ENCODE measurements at regions not wholly inside any gene's neighbourhood (a gene's known extent, or its start where the extent isn't known, plus 50 kb on each side); places are given as distances from the start of the nearest gene placed in this dataset.
"Not testable (repeated sequence)": the region's sequence is repeated elsewhere in the genome, so short reads cannot be mapped to it uniquely, and the experiment has no call there.

GRCh38 chr3:177792311-177793030 is 595.2 kb upstream of the TBL1XR1 start:
- no peaks in the 10 kb centered on the region for H3K9me3 ChIP-seq (ENCODE audit: low read length)
- H3K36me3 ChIP-seq (ENCODE audit: insufficient read depth, low read length) = no peaks in the 10 kb centered on the region
- Mint-ChIP-seq H3K4me1 (peaks cover 2 to 8% (median 6%) of the 10 kb centered on the region in 3 donors), H3K36me3 (no peaks in the 10 kb centered on the region), H3K27me3 (no peaks in the 10 kb centered on the region), H3K9me3 (no peaks in the 10 kb centered on the region), H3K4me3 (no peak overlapping the region), H3K27ac (no peak overlapping the region)
- ChIA-PET POLR2A (no interaction called here), CTCF (no interaction called here)
- no peak for DNase-seq
- no peaks in the 10 kb centered on the region for H3K27me3 ChIP-seq (ENCODE audit: insufficient read depth, low read length, poor library complexity, severe bottlenecking)
- H3K4me1 ChIP-seq (ENCODE audit: insufficient read depth, low read length) = no peaks in the 10 kb centered on the region
- H3K4me3 ChIP-seq (ENCODE audit: low read length) = no peak overlapping the region
- H3K27ac ChIP-seq (ENCODE audit: low read depth, low read length) = no peak overlapping the region

- ChIA-PET POLR2A (no interaction called here), CTCF (no interaction called here)
- Mint-ChIP-seq H3K27me3 (no peaks in the 10 kb centered on the region), H3K36me3 (peaks cover 0 to 6% (median 0%) of the 10 kb centered on the region in 3 donors), H3K4me1 (no peaks in the 10 kb centered on the region), H3K9me3 (no peaks in the 10 kb centered on the region), H3K4me3 (no peak overlapping the region), H3K27ac (no peak overlapping the region)
- DNase-seq = no peak
- Histone ChIP-seq H3K9me3 (ENCODE audit: low read length) (no peaks in the 10 kb centered on the region), H3K27ac (ENCODE audit: low read depth, low read length) (no peak overlapping the region), H3K4me3 (ENCODE audit: low read length) (no peak overlapping the region), H3K36me3 (ENCODE audit: insufficient read depth, low read length) (no peaks in the 10 kb centered on the region), H3K4me1 (ENCODE audit: insufficient read depth, low read length) (no peaks in the 10 kb centered on the region), H3K27me3 (ENCODE audit: insufficient read depth, low read length, poor library complexity, severe bottlenecking) (no peaks in the 10 kb centered on the region)
Measured at GRCh38 chr3:177793451-177793850, 596.2 kb upstream of the TBL1XR1 start.

GRCh38 chr3:177795216-177795615 is 597.9 kb upstream of the TBL1XR1 start:
- no peak for DNase-seq
- Histone ChIP-seq H3K27me3 (ENCODE audit: insufficient read depth, low read length, poor library complexity, severe bottlenecking) (no peaks in the 10 kb centered on the region), H3K36me3 (ENCODE audit: insufficient read depth, low read length) (no peaks in the 10 kb centered on the region), H3K4me3 (ENCODE audit: low read length) (no peak overlapping the region), H3K9me3 (ENCODE audit: low read length) (no peaks in the 10 kb centered on the region), H3K27ac (ENCODE audit: low read depth, low read length) (no peak overlapping the region), H3K4me1 (ENCODE audit: insufficient read depth, low read length) (no peaks in the 10 kb centered on the region)
- CTCF ChIA-PET = no interaction called here
- H3K9me3 Mint-ChIP-seq = no peaks in the 10 kb centered on the region
- POLR2A ChIA-PET = no interaction called here
- H3K27me3 Mint-ChIP-seq = no peaks in the 10 kb centered on the region
- peaks cover 4 to 6% (median 5%) of the 10 kb centered on the region in 3 donors for H3K4me1 Mint-ChIP-seq
- H3K4me3 Mint-ChIP-seq = no peak overlapping the region
- H3K36me3 Mint-ChIP-seq = peaks cover 0 to 6% (median 0%) of the 10 kb centered on the region in 3 donors
- H3K27ac Mint-ChIP-seq = no peak overlapping the region

GRCh38 chr3:177795859-177796258 is 598.6 kb upstream of the TBL1XR1 start:
- H3K4me1 ChIP-seq (ENCODE audit: insufficient read depth, low read length) = no peaks in the 10 kb centered on the region
- H3K27me3 ChIP-seq (ENCODE audit: insufficient read depth, low read length, poor library complexity, severe bottlenecking) = no peaks in the 10 kb centered on the region
- Mint-ChIP-seq H3K36me3 (peaks cover 0 to 6% (median 0%) of the 10 kb centered on the region in 3 donors), H3K4me1 (peaks cover 5 to 7% (median 6%) of the 10 kb centered on the region in 3 donors), H3K27me3 (no peaks in the 10 kb centered on the region), H3K9me3 (no peaks in the 10 kb centered on the region), H3K4me3 (no peak overlapping the region), H3K27ac (no peak overlapping the region)
- no peaks in the 10 kb centered on the region for H3K9me3 ChIP-seq (ENCODE audit: low read length)
- CTCF ChIA-PET = no interaction called here
- no peak overlapping the region for H3K4me3 ChIP-seq (ENCODE audit: low read length)
- no peaks in the 10 kb centered on the region for H3K36me3 ChIP-seq (ENCODE audit: insufficient read depth, low read length)
- no peak overlapping the region for H3K27ac ChIP-seq (ENCODE audit: low read depth, low read length)
- no peak for DNase-seq
- POLR2A ChIA-PET = no interaction called here

GRCh38 chr3:177800147-177800546 is 602.9 kb upstream of the TBL1XR1 start:
- H3K27me3 Mint-ChIP-seq, H3K4me1 Mint-ChIP-seq: not testable (repeated sequence)

GRCh38 chr3:177800561-177800960 is 603.3 kb upstream of the TBL1XR1 start:
- no peak overlapping the region for H3K27ac ChIP-seq (ENCODE audit: low read depth, low read length)
- DNase-seq = no peak
- H3K27ac Mint-ChIP-seq = no peak overlapping the region
- no peak overlapping the region for H3K4me3 ChIP-seq (ENCODE audit: low read length)
- peaks cover 0 to 2% of the 10 kb centered on the region in 2 donors for H3K27me3 Mint-ChIP-seq
- no peaks in the 10 kb centered on the region for H3K27me3 ChIP-seq (ENCODE audit: insufficient read depth, low read length, poor library complexity, severe bottlenecking)
- ChIA-PET POLR2A (no interaction called here), CTCF (no interaction called here)
- H3K36me3 Mint-ChIP-seq = peaks cover 0 to 6% (median 0%) of the 10 kb centered on the region in 3 donors
- H3K9me3 ChIP-seq (ENCODE audit: low read length) = no peaks in the 10 kb centered on the region
- no peaks in the 10 kb centered on the region for H3K4me1 ChIP-seq (ENCODE audit: insufficient read depth, low read length)
- no peak overlapping the region for H3K4me3 Mint-ChIP-seq
- no peaks in the 10 kb centered on the region for H3K9me3 Mint-ChIP-seq
- peaks cover 5 to 7% (median 6%) of the 10 kb centered on the region in 3 donors for H3K4me1 Mint-ChIP-seq
- H3K36me3 ChIP-seq (ENCODE audit: insufficient read depth, low read length) = no peaks in the 10 kb centered on the region

More at GRCh38 chr3:177800147-177800546, 602.9 kb upstream of the TBL1XR1 start:
- H3K27me3 ChIP-seq (ENCODE audit: insufficient read depth, low read length, poor library complexity, severe bottlenecking); H3K9me3 ChIP-seq (ENCODE audit: low read length); H3K4me1 ChIP-seq (ENCODE audit: insufficient read depth, low read length); POLR2A ChIA-PET; H3K4me3 ChIP-seq (ENCODE audit: low read length); CTCF ChIA-PET; DNase-seq; H3K9me3 Mint-ChIP-seq; H3K36me3 ChIP-seq (ENCODE audit: insufficient read depth, low read length); H3K36me3 Mint-ChIP-seq; H3K4me3 Mint-ChIP-seq; H3K27ac Mint-ChIP-seq; H3K27ac ChIP-seq (ENCODE audit: low read depth, low read length): not testable (repeated sequence)

- H3K9me3 ChIP-seq (ENCODE audit: low read length) = no peaks in the 10 kb centered on the region
- H3K36me3 ChIP-seq (ENCODE audit: insufficient read depth, low read length) = no peaks in the 10 kb centered on the region
- no peak overlapping the region for H3K4me3 Mint-ChIP-seq
- CTCF ChIA-PET = no interaction called here
- DNase-seq = no peak
- no peak overlapping the region for H3K27ac ChIP-seq (ENCODE audit: low read depth, low read length)
- peaks cover 5 to 7% (median 6%) of the 10 kb centered on the region in 3 donors for H3K4me1 Mint-ChIP-seq
- no peak overlapping the region for H3K4me3 ChIP-seq (ENCODE audit: low read length)
- peaks cover 0 to 2% of the 10 kb centered on the region in 2 donors for H3K27me3 Mint-ChIP-seq
- H3K27me3 ChIP-seq (ENCODE audit: insufficient read depth, low read length, poor library complexity, severe bottlenecking) = no peaks in the 10 kb centered on the region
- no peaks in the 10 kb centered on the region for H3K9me3 Mint-ChIP-seq
- peak overlapping the region in 1 of 8 donors; percentile 13 for H3K27ac Mint-ChIP-seq
- H3K36me3 Mint-ChIP-seq = peaks cover 0 to 6% (median 0%) of the 10 kb centered on the region in 3 donors
- no peaks in the 10 kb centered on the region for H3K4me1 ChIP-seq (ENCODE audit: insufficient read depth, low read length)
- POLR2A ChIA-PET = no interaction called here
Measured at GRCh38 chr3:177802151-177802900, 605.0 kb upstream of the TBL1XR1 start.

GRCh38 chr3:177803500-177803899 is 606.2 kb upstream of the TBL1XR1 start:
- Mint-ChIP-seq H3K4me1 (peaks cover 5 to 7% (median 6%) of the 10 kb centered on the region in 3 donors), H3K27me3 (peaks cover 0 to 2% of the 10 kb centered on the region in 2 donors), H3K36me3 (no peaks in the 10 kb centered on the region), H3K9me3 (no peaks in the 10 kb centered on the region), H3K27ac (no peak overlapping the region), H3K4me3 (no peak overlapping the region)
- CTCF ChIA-PET = no interaction called here
- no peak for DNase-seq
- no peaks in the 10 kb centered on the region for H3K36me3 ChIP-seq (ENCODE audit: insufficient read depth, low read length)
- no peaks in the 10 kb centered on the region for H3K4me1 ChIP-seq (ENCODE audit: insufficient read depth, low read length)
- H3K9me3 ChIP-seq (ENCODE audit: low read length) = no peaks in the 10 kb centered on the region
- H3K27ac ChIP-seq (ENCODE audit: low read depth, low read length) = no peak overlapping the region
- H3K27me3 ChIP-seq (ENCODE audit: insufficient read depth, low read length, poor library complexity, severe bottlenecking) = no peaks in the 10 kb centered on the region
- POLR2A ChIA-PET = no interaction called here
- no peak overlapping the region for H3K4me3 ChIP-seq (ENCODE audit: low read length)

Data from CD8-positive, alpha-beta memory T cell (primary cell).